ENCODE measurements at regions not wholly inside any gene's neighbourhood (a gene's known extent, or its start where the extent isn't known, plus 50 kb on each side); places are given as distances from the start of the nearest gene placed in this dataset.
"Not testable (repeated sequence)": the region's sequence is repeated elsewhere in the genome, so short reads cannot be mapped to it uniquely, and the experiment has no call there.

GRCh38 chr20:60143261-60143842 is 185.1 kb downstream of the CDH26 start:
- in situ Hi-C loops (cut with HindIII; ENCODE audit: low pct_ligation_motif_present, low pct_unique_long_range_greater_than_20kb, low sequenced_read_pairs) = no loop called here
- no peak for DNase-seq

- DNase-seq = no peak
- in situ Hi-C loops (cut with HindIII; ENCODE audit: low pct_ligation_motif_present, low pct_unique_long_range_greater_than_20kb, low sequenced_read_pairs) = no loop called here
These were observed 186.2 kb downstream of the CDH26 start for GRCh38 chr20:60144404-60144803.

- in situ Hi-C loops (cut with HindIII; ENCODE audit: low pct_ligation_motif_present, low pct_unique_long_range_greater_than_20kb, low sequenced_read_pairs) = no loop called here
- no peak for DNase-seq
These were observed 186.8 kb downstream of the CDH26 start for GRCh38 chr20:60144974-60145527.

- DNase-seq = no peak
- in situ Hi-C loops (cut with HindIII; ENCODE audit: low pct_ligation_motif_present, low pct_unique_long_range_greater_than_20kb, low sequenced_read_pairs) = no loop called here
These were observed 188.8 kb downstream of the CDH26 start for GRCh38 chr20:60147004-60147403.

GRCh38 chr20:60148885-60149284 is 190.7 kb downstream of the CDH26 start:
- no peak for DNase-seq
- in situ Hi-C loops (cut with HindIII; ENCODE audit: low pct_ligation_motif_present, low pct_unique_long_range_greater_than_20kb, low sequenced_read_pairs) = no loop called here

GRCh38 chr20:60152792-60153191 is 194.6 kb downstream of the CDH26 start:
- no peak for DNase-seq
- in situ Hi-C loops (cut with HindIII; ENCODE audit: low pct_ligation_motif_present, low pct_unique_long_range_greater_than_20kb, low sequenced_read_pairs) = no loop called here

GRCh38 chr20:60160451-60161145 is 202.4 kb downstream of the CDH26 start:
- in situ Hi-C loops (cut with HindIII; ENCODE audit: low pct_ligation_motif_present, low pct_unique_long_range_greater_than_20kb, low sequenced_read_pairs) = no loop called here
- no peak for DNase-seq

- in situ Hi-C loops (cut with HindIII; ENCODE audit: low pct_ligation_motif_present, low pct_unique_long_range_greater_than_20kb, low sequenced_read_pairs) = no loop called here
These were observed 209.6 kb downstream of the CDH26 start for GRCh38 chr20:60167812-60168211.

GRCh38 chr20:60168963-60169362 is 210.7 kb downstream of the CDH26 start:
- no peak for DNase-seq
- in situ Hi-C loops (cut with HindIII; ENCODE audit: low pct_ligation_motif_present, low pct_unique_long_range_greater_than_20kb, low sequenced_read_pairs) = no loop called here

More at GRCh38 chr20:60167812-60168211, 209.6 kb downstream of the CDH26 start:
- no peak for DNase-seq

GRCh38 chr20:60170116-60170515 is 211.9 kb downstream of the CDH26 start:
- no peak for DNase-seq
- in situ Hi-C loops (cut with HindIII; ENCODE audit: low pct_ligation_motif_present, low pct_unique_long_range_greater_than_20kb, low sequenced_read_pairs) = no loop called here

GRCh38 chr20:60171313-60171712 is 213.1 kb downstream of the CDH26 start:
- DNase-seq = no peak
- in situ Hi-C loops (cut with HindIII; ENCODE audit: low pct_ligation_motif_present, low pct_unique_long_range_greater_than_20kb, low sequenced_read_pairs) = no loop called here

- in situ Hi-C loops (cut with HindIII; ENCODE audit: low pct_ligation_motif_present, low pct_unique_long_range_greater_than_20kb, low sequenced_read_pairs) = no loop called here
- no peak for DNase-seq
These were observed 213.5 kb downstream of the CDH26 start for GRCh38 chr20:60171738-60172137.

GRCh38 chr20:60172346-60172984 is 214.2 kb downstream of the CDH26 start:
- in situ Hi-C loops (cut with HindIII; ENCODE audit: low pct_ligation_motif_present, low pct_unique_long_range_greater_than_20kb, low sequenced_read_pairs) = no loop called here
- no peak for DNase-seq

- in situ Hi-C loops (cut with HindIII; ENCODE audit: low pct_ligation_motif_present, low pct_unique_long_range_greater_than_20kb, low sequenced_read_pairs) = no loop called here
- DNase-seq = no peak
These were observed 218.9 kb downstream of the CDH26 start for GRCh38 chr20:60177080-60177479.

- DNase-seq = no peak
- in situ Hi-C loops (cut with HindIII; ENCODE audit: low pct_ligation_motif_present, low pct_unique_long_range_greater_than_20kb, low sequenced_read_pairs) = no loop called here
These were observed 222.8 kb downstream of the CDH26 start for GRCh38 chr20:60180986-60181385.

GRCh38 chr20:60186412-60186811 is 228.2 kb downstream of the CDH26 start:
- in situ Hi-C loops (cut with HindIII; ENCODE audit: low pct_ligation_motif_present, low pct_unique_long_range_greater_than_20kb, low sequenced_read_pairs) = no loop called here
- no peak for DNase-seq

- DNase-seq = no peak
- in situ Hi-C loops (cut with HindIII; ENCODE audit: low pct_ligation_motif_present, low pct_unique_long_range_greater_than_20kb, low sequenced_read_pairs) = no loop called here
These were observed 229.5 kb downstream of the CDH26 start for GRCh38 chr20:60187683-60188082.

- in situ Hi-C loops (cut with HindIII; ENCODE audit: low pct_ligation_motif_present, low pct_unique_long_range_greater_than_20kb, low sequenced_read_pairs) = no loop called here
- DNase-seq = no peak
These were observed 232.8 kb downstream of the CDH26 start for GRCh38 chr20:60191014-60191413.

- in situ Hi-C loops (cut with HindIII; ENCODE audit: low pct_ligation_motif_present, low pct_unique_long_range_greater_than_20kb, low sequenced_read_pairs) = no loop called here
- DNase-seq = no peak
These were observed 234.1 kb downstream of the CDH26 start for GRCh38 chr20:60192326-60192725.

- in situ Hi-C loops (cut with HindIII; ENCODE audit: low pct_ligation_motif_present, low pct_unique_long_range_greater_than_20kb, low sequenced_read_pairs); DNase-seq: not testable (repeated sequence)
These were observed 240.9 kb downstream of the CDH26 start for GRCh38 chr20:60199132-60199531.
